Sigmoid colon (tissue), 6 donors: ENCODE measurements at regions not wholly inside any gene's neighbourhood (a gene's known extent, or its start where the extent isn't known, plus 50 kb on each side); places are given as distances from the start of the nearest gene placed in this dataset.

Experiments used
- DNase-seq: peaks from one replicate; pipeline ENCODE4 v3.0.0-alpha.2; 2019
- H3K27ac ChIP-seq, 4 donors: fragments of 200-600 bp; sonication (generic); one replicate each; pipeline ENCODE4 v1.5.1; 2016 to 2019; ENCODE audit warnings: mild to moderate bottlenecking in 1 of 4
- H3K27me3 ChIP-seq, 3 donors: fragments of 200-600 bp; sonication (generic); one replicate each; pipeline ENCODE4 v1.5.1; 2019; ENCODE audit warnings: mild to moderate bottlenecking in 1 of 3
- H3K36me3 ChIP-seq, 4 donors: fragments of 200-600 bp; sonication (generic); one replicate each; pipeline ENCODE4 v1.5.1; 2016 to 2019
- H3K4me1 ChIP-seq, 4 donors: fragments of 200-600 bp; sonication (generic); one replicate each; pipeline ENCODE4 v1.5.1; 2017 to 2019
- H3K4me3 ChIP-seq, 4 donors: fragments of 200-600 bp; sonication (generic); one replicate each; pipeline ENCODE4 v1.5.1; 2017 to 2019; ENCODE audit warnings: mild to moderate bottlenecking in 2 of 4, moderate library complexity in 1 of 4
- H3K9me3 ChIP-seq, 4 donors: fragments of 200-600 bp in 3 of 4; sonication (generic) in 3 of 4; one replicate each; pipeline versions ENCODE4 v1.5.1 to v1.6.1; 2013 to 2019
- EP300 ChIP-seq, 4 donors: sonication (generic); formaldehyde crosslinking; IDR thresholded peaks; one replicate each; pipeline ENCODE4 v1.6.1; 2017; ENCODE audit warnings: antibody characterized with exemption in 4 of 4
- POLR2A ChIP-seq, 2 donors: fragments of 450-650 bp; IDR thresholded peaks; one replicate each; pipeline ENCODE4 v1.6.1; 2016; ENCODE audit warnings: antibody characterized with exemption in 2 of 2, mild to moderate bottlenecking in 2 of 2, moderate library complexity in 2 of 2
- POLR2AphosphoS5 ChIP-seq, 4 donors: sonication (generic); formaldehyde crosslinking; IDR thresholded peaks; one replicate each; pipeline ENCODE4 v1.6.1; 2017; ENCODE audit warnings: antibody characterized with exemption in 4 of 4
- WGBS, 2 donors: extraction: QIAGEN DNeasy Blood & Tissue Kit; methylation state at CpG; one replicate each; pipeline ENCODE4 v1.1.7; 2013; 5-methylcytosine and 5-hydroxymethylcytosine counted together
- intact Hi-C: fragments of 100-400 bp; cut with DNase I; formaldehyde crosslinking; loops from one replicate; pipeline ENCODE4 v1.15.1; 2023
- TF ChIP-seq, protein P1 (sequence below), 4 experiments: fragments of 450-650 bp in 3 of 4; fragments of 200-600 bp in 1 of 4; IDR thresholded peaks; one replicate each; pipeline ENCODE4 v1.5.1; 2016 to 2019; ENCODE audit warnings: antibody characterized with exemption in 4 of 4, mild to moderate bottlenecking in 3 of 4, moderate library complexity in 2 of 4
- donor health status: healthy with polysubstance abuse.
- donor health status: healthy.

DNA sequence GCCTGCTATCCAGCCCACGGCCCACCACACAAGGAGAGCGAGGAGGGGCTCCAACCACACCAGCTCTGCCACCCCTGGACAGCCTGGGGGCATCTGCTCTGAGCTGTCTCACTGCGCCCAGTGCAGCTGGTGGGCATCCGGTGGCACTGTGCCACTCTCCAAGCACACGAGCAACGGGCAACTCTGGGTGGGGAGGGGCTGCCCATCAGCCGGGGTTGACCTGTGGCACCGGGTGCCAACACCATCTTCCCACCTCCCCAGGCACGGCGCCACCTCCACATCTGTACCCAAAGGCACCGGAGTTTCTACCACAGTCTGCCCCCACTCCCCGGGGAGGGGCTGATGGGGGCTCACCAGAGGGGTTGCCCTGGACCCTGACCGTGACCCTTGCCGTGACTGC, 241.8 kb downstream of the RBFOX3 start:
- no peak for TF ChIP-seq POLR2AphosphoS5 (IDR thresholded peaks at IDR 0.05)
- TF ChIP-seq EP300 (IDR thresholded peaks at IDR 0.05) = no peak
- TF ChIP-seq POLR2A (IDR thresholded peaks at IDR 0.05) = no peak
- TF ChIP-seq, protein P1, sequence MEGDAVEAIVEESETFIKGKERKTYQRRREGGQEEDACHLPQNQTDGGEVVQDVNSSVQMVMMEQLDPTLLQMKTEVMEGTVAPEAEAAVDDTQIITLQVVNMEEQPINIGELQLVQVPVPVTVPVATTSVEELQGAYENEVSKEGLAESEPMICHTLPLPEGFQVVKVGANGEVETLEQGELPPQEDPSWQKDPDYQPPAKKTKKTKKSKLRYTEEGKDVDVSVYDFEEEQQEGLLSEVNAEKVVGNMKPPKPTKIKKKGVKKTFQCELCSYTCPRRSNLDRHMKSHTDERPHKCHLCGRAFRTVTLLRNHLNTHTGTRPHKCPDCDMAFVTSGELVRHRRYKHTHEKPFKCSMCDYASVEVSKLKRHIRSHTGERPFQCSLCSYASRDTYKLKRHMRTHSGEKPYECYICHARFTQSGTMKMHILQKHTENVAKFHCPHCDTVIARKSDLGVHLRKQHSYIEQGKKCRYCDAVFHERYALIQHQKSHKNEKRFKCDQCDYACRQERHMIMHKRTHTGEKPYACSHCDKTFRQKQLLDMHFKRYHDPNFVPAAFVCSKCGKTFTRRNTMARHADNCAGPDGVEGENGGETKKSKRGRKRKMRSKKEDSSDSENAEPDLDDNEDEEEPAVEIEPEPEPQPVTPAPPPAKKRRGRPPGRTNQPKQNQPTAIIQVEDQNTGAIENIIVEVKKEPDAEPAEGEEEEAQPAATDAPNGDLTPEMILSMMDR (IDR thresholded peaks at IDR 0.05) = no peak
- 85 to 87% methylated on average over 14 of the region's 14 CpGs for WGBS, 2 donors
- Histone ChIP-seq H3K4me3 (no peak overlapping the region), H3K9me3 (no peaks in the 10 kb centered on the region), H3K36me3 (peaks cover 0 to 5% (median 0%) of the 10 kb centered on the region in 4 donors), H3K27ac (no peak overlapping the region), H3K4me1 (peaks cover 0 to 21% (median 12%) of the 10 kb centered on the region in 4 donors), H3K27me3 (no peaks in the 10 kb centered on the region)
- no peak for DNase-seq
- intact Hi-C loops = no loop called here

DNA sequence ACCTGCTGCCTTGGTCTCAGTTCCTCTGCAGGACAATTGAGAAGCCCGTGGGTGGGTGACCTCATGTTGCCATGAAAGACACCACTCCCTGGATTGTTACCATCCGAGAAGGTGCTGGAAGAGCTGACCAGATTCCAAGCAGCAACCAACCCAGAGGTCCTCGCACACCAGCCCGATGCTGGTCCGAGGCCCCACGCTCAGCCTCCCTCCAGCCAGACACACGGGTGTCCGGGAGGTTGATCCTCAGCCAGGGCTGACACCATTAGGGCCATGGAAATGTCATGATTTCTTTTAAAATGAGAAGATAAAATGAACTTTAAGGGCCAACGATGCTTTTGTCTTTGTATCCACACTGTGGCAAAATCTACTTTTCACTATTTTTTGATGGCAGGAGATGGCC, 242.3 kb downstream of the RBFOX3 start:
- TF ChIP-seq POLR2A (IDR thresholded peaks at IDR 0.05) (no peak), POLR2AphosphoS5 (IDR thresholded peaks at IDR 0.05) (no peak), EP300 (IDR thresholded peaks at IDR 0.05) (no peak)
- TF ChIP-seq, protein P1 (IDR thresholded peaks at IDR 0.05) = no peak
- no peak overlapping the region for H3K4me3 ChIP-seq
- H3K27ac ChIP-seq = no peak overlapping the region
- DNase-seq = no peak
- no peaks in the 10 kb centered on the region for H3K9me3 ChIP-seq
- intact Hi-C loops = no loop called here
- H3K4me1 ChIP-seq = peaks cover 0 to 22% (median 14%) of the 10 kb centered on the region in 4 donors
- H3K27me3 ChIP-seq = no peaks in the 10 kb centered on the region
- H3K36me3 ChIP-seq = no peaks in the 10 kb centered on the region
- 89% methylated on average over 9 of the region's 9 CpGs for WGBS, 2 donors

DNA sequence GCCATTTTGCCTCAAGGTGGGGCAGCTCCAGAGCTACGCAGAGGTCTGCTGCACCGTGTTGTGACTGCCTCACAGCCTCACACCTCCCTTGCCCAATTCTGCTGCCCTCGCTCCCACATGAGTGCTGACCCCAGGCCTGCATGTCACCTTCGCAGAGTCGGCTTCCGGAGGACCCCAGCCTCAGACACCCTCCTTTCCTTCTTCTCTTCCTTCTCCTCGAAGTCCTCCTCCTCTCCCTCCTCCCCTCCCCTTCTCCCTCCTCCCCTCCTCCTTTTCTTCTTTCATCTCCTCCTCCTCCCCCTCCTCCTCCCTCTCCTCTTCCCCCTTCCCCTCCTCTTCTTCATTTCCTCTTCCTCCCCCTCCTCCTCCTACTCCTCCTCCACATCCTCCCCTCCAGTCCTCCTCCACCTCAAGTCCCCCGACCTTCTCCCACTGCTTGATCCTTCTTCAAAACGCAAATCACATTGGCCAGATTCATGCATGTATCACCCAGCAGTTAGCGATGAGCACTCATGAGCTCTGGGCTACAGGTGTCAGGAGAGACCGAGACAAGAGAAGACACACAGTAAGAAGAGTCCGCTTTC, 243.8 kb downstream of the RBFOX3 start:
- H3K27ac ChIP-seq = no peak overlapping the region
- H3K27me3 ChIP-seq = no peaks in the 10 kb centered on the region
- intact Hi-C loops = no loop called here
- TF ChIP-seq POLR2A (IDR thresholded peaks at IDR 0.05) = no peak
- TF ChIP-seq, protein P1 (IDR thresholded peaks at IDR 0.05) = no peak
- TF ChIP-seq EP300 (IDR thresholded peaks at IDR 0.05) = no peak
- TF ChIP-seq POLR2AphosphoS5 (IDR thresholded peaks at IDR 0.05) = no peak
- H3K9me3 ChIP-seq = no peaks in the 10 kb centered on the region
- WGBS, 2 donors = 63 to 64% methylated on average over 12 of the region's 12 CpGs
- no peaks in the 10 kb centered on the region for H3K36me3 ChIP-seq
- no peak overlapping the region for H3K4me3 ChIP-seq
- H3K4me1 ChIP-seq = peaks cover 0 to 36% (median 25%) of the 10 kb centered on the region in 4 donors
- no peak for DNase-seq

DNA sequence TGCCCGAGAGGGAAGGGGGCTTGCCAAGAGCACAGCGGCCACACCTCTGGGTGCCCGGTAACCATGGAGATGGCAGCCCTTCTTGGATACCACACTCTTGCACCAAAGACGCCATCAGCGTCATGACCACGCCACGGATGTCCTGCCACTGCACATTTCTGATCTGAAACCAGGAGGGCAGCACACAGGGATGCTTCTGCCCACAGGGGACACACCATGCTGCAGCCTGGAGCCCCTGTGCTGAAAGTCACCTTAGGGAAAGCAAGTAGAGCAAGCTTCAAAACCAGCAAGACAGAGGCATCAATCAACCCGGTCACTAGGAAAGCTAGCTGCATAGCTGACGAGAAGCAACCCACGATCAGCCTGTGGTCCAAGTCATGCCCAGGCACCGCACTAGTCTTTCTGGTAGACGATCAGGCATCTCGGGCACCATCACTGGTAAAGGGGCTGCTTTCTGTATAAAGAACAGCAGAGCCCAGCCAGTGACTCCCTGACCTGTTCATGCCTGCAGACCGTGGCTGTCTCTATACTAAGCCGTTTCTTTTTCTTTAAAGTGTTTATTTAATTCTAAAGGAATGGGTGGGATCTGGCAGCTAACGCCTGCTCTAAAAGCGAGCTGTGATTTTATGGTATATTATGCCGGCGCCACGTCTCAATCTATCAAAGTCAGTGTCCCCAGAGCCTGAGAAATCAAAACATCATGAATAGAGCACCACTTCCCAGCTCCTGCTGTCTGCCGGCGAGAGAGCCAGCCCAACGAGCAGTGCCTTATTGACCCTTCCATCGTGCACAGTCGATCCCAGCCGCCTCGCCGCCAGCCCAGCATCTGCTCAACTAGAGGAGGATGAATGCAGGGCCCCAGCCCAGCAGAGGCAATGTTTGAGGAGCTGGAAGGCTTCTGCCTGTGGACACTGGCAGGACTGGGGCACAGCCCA, 244.7 kb downstream of the RBFOX3 start:
- Histone ChIP-seq H3K36me3 (no peaks in the 10 kb centered on the region), H3K4me3 (no peak overlapping the region), H3K4me1 (peaks cover 0 to 44% (median 28%) of the 10 kb centered on the region in 4 donors), H3K27me3 (no peaks in the 10 kb centered on the region), H3K27ac (no peak overlapping the region), H3K9me3 (no peaks in the 10 kb centered on the region)
- no peak for DNase-seq
- WGBS, 2 donors = 38 to 53% methylated on average over 28 of the region's 28 CpGs
- TF ChIP-seq, protein P1 (IDR thresholded peaks at IDR 0.05) = no peak
- TF ChIP-seq EP300 (IDR thresholded peaks at IDR 0.05) (no peak), POLR2AphosphoS5 (IDR thresholded peaks at IDR 0.05) (no peak), POLR2A (IDR thresholded peaks at IDR 0.05) (no peak)
- intact Hi-C loops = no loop called here
